ENCODE measurements at regions not wholly inside any gene's neighbourhood (a gene's known extent, or its start where the extent isn't known, plus 50 kb on each side); places are given as distances from the start of the nearest gene placed in this dataset.

- peak; percentile 65 for DNase-seq (ENCODE audit: low spot score)
Observed at GRCh38 chr5:142433526-142434321, 108.9 kb upstream of the SPRY4 start.

DNA sequence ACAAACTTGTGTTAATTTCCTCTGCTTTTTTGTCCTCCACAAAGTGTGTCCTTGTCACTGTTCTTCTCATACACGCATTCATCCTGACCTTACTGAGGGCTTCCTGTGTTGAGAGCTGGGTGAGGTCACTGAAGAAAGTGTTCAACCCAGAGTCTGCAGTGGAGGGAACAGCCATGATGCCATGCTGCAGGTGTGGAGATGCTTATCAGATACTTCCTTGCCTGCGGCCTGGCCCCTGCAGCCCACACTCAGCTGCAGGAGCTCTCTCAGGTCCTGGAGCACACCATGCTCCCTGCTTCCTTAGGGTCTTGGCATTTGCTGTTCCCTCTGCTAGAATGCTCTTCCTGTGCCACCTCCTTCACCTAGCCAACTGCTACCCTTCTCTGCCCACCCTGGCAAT is 108.1 kb upstream of the SPRY4 start:
- DNase-seq (ENCODE audit: low spot score), result no peak

- DNase-seq (ENCODE audit: low spot score), result no peak
Observed at GRCh38 chr5:142432369-142432863, 107.6 kb upstream of the SPRY4 start.

DNA sequence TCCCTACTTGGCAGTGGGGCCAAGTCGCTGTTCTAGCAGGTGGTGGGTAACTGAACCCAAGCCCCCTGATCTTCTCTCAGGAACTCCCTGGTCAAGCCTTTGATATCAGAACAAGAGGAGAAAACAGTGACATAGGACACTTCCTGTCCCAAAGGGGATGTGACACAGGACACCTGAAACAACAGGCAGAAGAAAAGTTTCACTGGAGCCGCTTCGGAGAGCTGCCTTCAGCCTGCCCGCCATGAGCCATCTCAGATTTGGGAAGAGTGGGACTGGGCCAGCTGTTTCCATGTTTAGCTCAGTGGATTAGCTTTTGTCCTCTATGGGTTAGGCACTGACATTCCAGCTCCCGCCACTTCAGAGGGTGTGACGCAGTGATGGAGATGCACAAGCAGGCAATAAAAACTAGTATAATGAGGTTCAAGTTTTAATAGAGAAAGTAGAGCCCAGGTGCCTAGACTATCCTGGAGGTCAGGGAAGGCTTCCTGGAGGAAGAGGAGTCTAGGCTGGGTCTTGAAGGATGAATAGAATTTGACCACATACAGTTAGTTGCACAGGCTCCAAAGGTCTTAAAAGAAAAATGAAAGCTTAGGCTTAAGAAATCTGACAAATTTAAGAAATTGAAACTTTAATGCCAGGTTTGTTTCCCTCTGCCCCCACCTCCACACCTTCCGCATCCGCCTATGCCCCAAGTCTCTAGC is 104.1 kb upstream of the SPRY4 start:
- DNase-seq (ENCODE audit: low spot score), result no peak

DNA sequence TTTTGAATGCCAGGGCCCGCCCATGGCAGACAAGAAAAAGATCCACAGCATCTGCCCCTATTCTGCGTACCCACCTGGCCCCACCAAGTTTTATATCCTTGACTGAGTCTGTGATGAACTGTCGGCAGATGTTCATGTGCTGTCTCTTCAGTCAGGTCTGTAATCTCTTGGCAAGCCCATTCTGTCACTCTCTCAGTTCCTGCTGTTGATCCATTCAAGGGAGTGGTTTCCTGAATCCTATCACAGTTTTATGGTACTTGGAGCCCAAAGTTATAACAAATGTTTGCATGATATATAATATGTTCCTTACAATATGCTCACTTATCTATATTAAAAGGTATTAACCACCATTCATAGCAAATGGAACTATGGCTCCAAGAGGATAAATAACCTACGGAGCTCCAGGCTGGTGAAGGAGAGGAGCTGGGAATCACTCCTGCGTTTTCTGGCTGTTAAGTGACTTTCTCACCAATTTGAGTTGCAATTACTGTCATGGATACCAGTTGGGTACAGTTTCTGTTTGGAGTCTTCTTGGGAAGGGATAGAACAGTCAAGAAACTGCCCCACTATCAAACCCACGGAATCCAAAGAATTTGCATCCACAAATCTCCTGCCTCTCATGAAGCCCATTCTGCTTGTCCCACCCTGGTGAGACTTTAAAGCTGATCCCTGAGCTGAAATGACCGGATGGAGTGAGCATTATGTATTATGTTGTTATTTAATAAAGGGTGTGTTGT is 103.4 kb upstream of the SPRY4 start:
- no peak for DNase-seq (ENCODE audit: low spot score)

GRCh38 chr5:142427529-142427928 is 102.7 kb upstream of the SPRY4 start:
- DNase-seq (ENCODE audit: low spot score), result no peak

DNA sequence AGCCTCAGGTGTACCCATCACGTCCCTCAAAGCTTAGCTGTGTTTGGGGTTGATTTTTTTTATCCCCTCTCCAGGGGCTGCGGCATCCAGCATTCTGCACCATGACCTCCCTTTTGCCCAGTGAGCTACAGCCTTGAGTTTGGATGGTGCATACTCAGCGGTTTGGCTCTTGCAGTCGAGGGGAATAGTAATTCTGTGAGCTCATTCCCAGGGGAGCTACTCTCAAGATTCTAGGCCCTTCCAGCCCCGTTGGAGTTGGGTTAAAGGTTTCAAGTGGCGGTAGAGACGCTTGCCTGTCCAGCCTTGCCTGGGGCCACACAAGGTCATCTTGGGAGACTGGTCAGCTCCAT is 102.2 kb upstream of the SPRY4 start:
- DNase-seq (ENCODE audit: low spot score), result no peak

- DNase-seq (ENCODE audit: low spot score), result peak; percentile 49
Observed at GRCh38 chr5:142426129-142427014, 101.6 kb upstream of the SPRY4 start.

GRCh38 chr5:142425286-142426065 is 100.7 kb upstream of the SPRY4 start:
- DNase-seq (ENCODE audit: low spot score), result peak; percentile 70

- peak; percentile 53 for DNase-seq (ENCODE audit: low spot score)
Observed at GRCh38 chr5:142422429-142422828, 97.6 kb upstream of the SPRY4 start.

DNA sequence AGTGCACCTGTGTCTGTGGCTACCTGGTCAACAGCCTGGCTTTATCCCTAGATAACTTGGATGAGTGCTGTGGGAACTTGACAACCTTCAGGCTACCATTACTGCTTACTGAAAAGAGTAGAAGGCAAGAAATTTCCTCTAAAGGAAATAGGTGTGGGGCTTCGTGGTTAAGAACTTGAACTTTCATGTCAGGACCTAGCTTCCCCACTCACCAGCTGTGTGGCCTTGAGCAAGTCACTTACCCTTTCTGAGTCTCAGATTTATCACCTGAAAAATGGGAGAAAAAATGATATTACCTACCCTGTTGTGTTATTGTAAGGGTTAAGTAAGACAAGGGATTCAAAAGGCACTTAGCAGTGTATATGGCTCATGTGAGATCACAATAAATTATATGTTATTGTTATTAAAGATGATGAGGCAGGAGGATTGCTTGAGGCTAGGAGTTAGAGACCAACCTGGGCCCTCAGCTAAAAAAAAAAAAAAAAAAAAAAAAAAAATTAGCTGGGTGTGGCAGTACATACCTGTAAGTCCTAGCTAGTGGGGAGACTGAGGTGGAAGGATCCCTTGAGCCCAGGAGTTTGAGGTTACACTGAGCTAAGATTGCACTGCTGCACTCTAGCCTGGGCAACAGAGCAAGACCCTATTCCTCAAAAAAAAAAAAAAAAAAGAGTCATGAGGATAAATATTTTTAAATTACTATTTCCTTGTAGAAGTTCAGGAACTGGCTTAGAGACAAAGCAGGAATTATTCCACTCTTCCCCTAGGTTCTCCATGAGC is 97.0 kb upstream of the SPRY4 start:
- DNase-seq (ENCODE audit: low spot score), result no peak

GRCh38 chr5:142421228-142421617 is 96.4 kb upstream of the SPRY4 start:
- DNase-seq (ENCODE audit: low spot score), result no peak

- DNase-seq (ENCODE audit: low spot score), result no peak
Observed at GRCh38 chr5:142420561-142421227, 95.9 kb upstream of the SPRY4 start.

DNA sequence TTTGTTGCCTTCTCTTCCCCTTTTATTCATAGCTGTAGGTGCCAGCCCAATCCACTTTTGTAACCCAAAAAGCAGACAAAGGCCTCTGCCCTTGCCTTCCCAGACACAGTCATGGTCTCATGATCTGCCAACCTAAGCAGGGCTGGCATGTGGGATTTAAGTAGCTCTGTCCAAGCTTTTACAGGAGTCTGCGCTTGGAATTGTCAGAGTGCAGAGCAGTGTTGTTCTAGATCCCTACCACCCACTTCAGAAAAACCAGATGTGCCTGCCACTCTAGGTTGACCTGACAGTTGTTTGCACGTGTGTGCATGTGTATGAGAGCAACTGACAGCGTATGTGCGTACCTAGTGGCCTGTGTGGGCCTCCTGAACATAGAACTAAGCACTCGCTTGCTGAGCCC is 87.8 kb upstream of the SPRY4 start:
- DNase-seq (ENCODE audit: low spot score), result no peak

GRCh38 chr5:142411656-142412425 is 87.0 kb upstream of the SPRY4 start:
- DNase-seq (ENCODE audit: low spot score), result no peak

DNA sequence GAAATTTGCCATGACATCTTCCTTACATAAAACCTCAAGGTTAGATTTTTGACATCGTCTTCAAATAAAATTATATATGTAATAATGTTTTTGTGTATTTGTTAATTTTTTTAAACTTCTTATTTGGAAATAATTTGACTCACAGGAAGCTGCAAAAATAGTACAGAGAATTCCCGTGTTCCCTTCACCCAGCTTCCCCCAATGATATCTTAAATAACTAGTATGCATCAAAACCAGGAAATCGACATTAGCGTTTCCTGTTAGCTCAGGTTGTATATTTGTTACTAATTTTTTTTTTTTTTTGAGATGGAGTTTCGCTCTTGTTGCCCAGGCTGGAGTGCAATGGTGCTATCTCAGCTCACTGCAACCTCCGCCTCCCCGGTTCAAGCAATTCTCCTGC is 86.3 kb upstream of the SPRY4 start:
- DNase-seq (ENCODE audit: low spot score), result no peak

- no peak for DNase-seq (ENCODE audit: low spot score)
Observed at GRCh38 chr5:142408981-142409481, 84.2 kb upstream of the SPRY4 start.

DNA sequence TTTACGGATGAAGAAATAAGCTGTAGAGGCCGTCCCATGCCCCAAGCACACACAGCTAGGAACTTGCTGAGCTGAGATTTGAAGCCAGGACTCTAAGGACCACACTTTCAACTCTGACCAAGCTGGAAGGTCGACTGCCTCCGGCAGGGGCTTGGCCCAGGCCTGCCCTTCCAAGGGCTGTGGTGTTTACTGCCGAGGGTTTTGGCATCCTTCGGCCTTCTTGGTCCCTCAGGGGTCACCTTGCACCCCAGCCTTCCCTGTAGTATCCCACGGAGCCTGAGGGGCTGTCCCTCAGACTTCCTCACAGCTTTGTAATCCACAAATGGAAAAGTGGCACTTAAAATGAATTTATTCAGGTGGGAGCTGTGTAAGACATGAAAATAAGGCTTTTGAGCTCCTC is 83.7 kb upstream of the SPRY4 start:
- DNase-seq (ENCODE audit: low spot score), result no peak
